ENCODE measurements at regions not wholly inside any gene's neighbourhood (a gene's known extent, or its start where the extent isn't known, plus 50 kb on each side); places are given as distances from the start of the nearest gene placed in this dataset.

DNA sequence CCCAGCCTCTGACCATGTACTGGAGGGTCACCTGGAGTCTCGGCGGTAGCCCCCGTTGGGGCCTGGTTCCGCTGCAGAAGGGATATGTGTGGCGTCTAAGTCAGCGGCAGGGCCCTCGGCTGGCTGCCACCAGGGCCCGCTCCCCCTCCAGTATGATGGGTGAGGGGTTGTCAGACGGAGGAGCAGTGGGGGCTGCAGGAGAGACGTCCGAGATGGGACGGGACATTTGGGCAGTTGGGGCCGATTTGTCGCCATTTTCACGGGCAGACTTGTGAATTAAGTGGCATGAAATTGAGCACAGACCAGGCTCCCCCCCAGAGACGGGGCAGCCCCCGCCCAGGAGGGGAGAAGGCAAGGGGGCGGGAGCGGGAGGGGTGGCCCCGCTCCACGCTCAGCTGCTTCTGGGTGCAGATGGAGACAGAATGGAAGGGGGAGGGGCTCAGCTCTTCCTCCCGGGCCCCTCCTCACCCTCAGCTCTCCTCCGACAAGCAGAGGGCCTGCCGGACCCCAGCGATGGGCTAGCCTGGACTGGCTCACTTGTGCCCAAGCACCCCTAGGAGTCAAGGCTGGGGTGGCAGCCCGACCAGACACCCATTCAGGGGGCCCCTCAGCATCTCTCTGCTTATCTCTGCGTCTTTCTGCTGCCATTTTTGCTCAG, 52.7 kb upstream of the LHX1 start:
- Histone ChIP-seq H3K27ac (ENCODE audit: low read depth, low read length) (no peak overlapping the region), H4K8ac (ENCODE audit: extremely low read depth, insufficient read depth, low read length) (peak overlapping the region; percentile 87), H3K79me1 (ENCODE audit: low read depth, low read length) (no peaks in the 10 kb centered on the region), H2BK120ac (replicated peaks; ENCODE audit: low read depth, low read length) (no peak overlapping the region), H3K18ac (ENCODE audit: extremely low read depth, low read length) (no peak overlapping the region; the same call in 1 of the 2 replicates), H3K23me2 (ENCODE audit: low read depth, low read length) (no peaks in the 10 kb centered on the region; the same call in 1 of the 2 replicates), H3K14ac (ENCODE audit: insufficient read length) (no peak overlapping the region), H4K5ac (ENCODE audit: insufficient read length, low read depth, low read length) (no peak overlapping the region), H3K4me3 (ENCODE audit: extremely low read depth in 1 of 4, insufficient read depth in 2 of 4, low read depth in 3 of 4, low read length in 4 of 4) (0 out of 8 replicates have a peak overlapping the region, but pooled peaks of 1 of the 4 experiments have one; percentile 20), H2BK20ac (ENCODE audit: low read length) (no peak overlapping the region), H3K4me1 (replicated peaks in 1 of 4; ENCODE audit: control insufficient read depth in 3 of 4, insufficient read depth in 4 of 4, low read length in 3 of 4) (peaks cover 0 to 13% (median 7%) of the 10 kb centered on the region in 4 experiments; a peak in 5 of 7 replicates), H3K9ac (replicated peaks in 1 of 4; ENCODE audit: extremely low read depth in 1 of 4, low read depth in 3 of 4, low read length in 3 of 4) (no peak overlapping the region), H3K9me3 (ENCODE audit: insufficient read depth in 2 of 2, low read depth in 1 of 2, low read length in 1 of 2) (peaks cover 6 to 7% of the 10 kb centered on the region in 2 experiments; a peak in 1 of 4 replicates), H3K79me2 (ENCODE audit: control insufficient read depth in 1 of 2, insufficient read depth in 2 of 2, low read length in 2 of 2) (no peaks in the 10 kb centered on the region), H4K91ac (replicated peaks; ENCODE audit: insufficient read length, low read length) (no peak overlapping the region), H3K56ac (replicated peaks; ENCODE audit: insufficient read length, low read depth, low read length) (no peak overlapping the region), H3K27me3 (replicated peaks in 1 of 4; ENCODE audit: control insufficient read depth in 3 of 4, extremely low read depth in 1 of 4, insufficient read depth in 3 of 4, low read length in 3 of 4) (0 out of 7 replicates have a peak, but pooled peaks cover 0 to 3% (median 0%) of the 10 kb centered on the region in 4 experiments), H3K4ac (replicated peaks; ENCODE audit: insufficient read length, low read depth, low read length) (no peak overlapping the region), H2BK5ac (ENCODE audit: low read depth, low read length) (peak overlapping the region; percentile 52; the same call in 1 of the 2 replicates), H3K36me3 (ENCODE audit: control insufficient read depth in 2 of 4, insufficient read depth in 4 of 4, low read length in 3 of 4) (no peaks in the 10 kb centered on the region), H2AK5ac (ENCODE audit: low read depth, low read length) (no peak overlapping the region), H2AFZ (ENCODE audit: low read length) (peak overlapping the region; percentile 73; the same call in 1 of the 2 replicates), H4K20me1 (replicated peaks in 1 of 2; ENCODE audit: control insufficient read depth in 1 of 2, insufficient read depth in 2 of 2, low read length in 2 of 2) (no peaks in the 10 kb centered on the region), H2BK12ac (ENCODE audit: low read depth, low read length) (0 out of 2 replicates have a peak overlapping the region, but pooled peaks have one; percentile 39), H3K23ac (ENCODE audit: insufficient read length) (no peak overlapping the region), H2BK15ac (ENCODE audit: low read length) (peak overlapping the region; percentile 46; the same call in 1 of the 2 replicates), H3K4me2 (ENCODE audit: insufficient read depth in 1 of 2, low read depth in 2 of 2, low read length in 2 of 2) (peak overlapping the region; percentile 8 to 52; a peak in 2 of 4 replicates)
- WGBS, 2 experiments (ENCODE audit: extremely low coverage in 1 of 2, insufficient coverage in 1 of 2, insufficient read length in 1 of 2, insufficient replicate concordance in 2 of 2, low coverage in 1 of 2, low lambda C conversion rate in 2 of 2, missing lambda C conversion rate in 1 of 2) = 62% methylated on average over 19 of the region's 27 CpGs; no CpG with 5 or more reads in 1 of the 2 experiments
- no peak for DNase-seq (ENCODE audit: low read depth in 1 of 2, low spot score in 2 of 2)
- POLR2A ChIA-PET (ENCODE audit: partially characterized antibody) = interaction anchor here (0.8 kb wide), 1 partner anchor 24 kb away, joined by 4 read pairs; no protein-coding TSS in a partner anchor
- TF ChIP-seq MAFK (IDR thresholded peaks at IDR 0.05; ENCODE audit: low read depth, low read length) (no peak), SIRT6 (IDR thresholded peaks at IDR 0.05; ENCODE audit: low read length) (no peak), RAD21 (IDR thresholded peaks at IDR 0.05 in 1 of 2, conservative IDR thresholded peaks at IDR 0.05 in 1 of 2; ENCODE audit: low read depth in 2 of 2, low read length in 2 of 2) (peak in 1 of 2 experiments; percentile 15; a peak in 1 of 4 replicates)
- TF ChIP-seq, protein P1, sequence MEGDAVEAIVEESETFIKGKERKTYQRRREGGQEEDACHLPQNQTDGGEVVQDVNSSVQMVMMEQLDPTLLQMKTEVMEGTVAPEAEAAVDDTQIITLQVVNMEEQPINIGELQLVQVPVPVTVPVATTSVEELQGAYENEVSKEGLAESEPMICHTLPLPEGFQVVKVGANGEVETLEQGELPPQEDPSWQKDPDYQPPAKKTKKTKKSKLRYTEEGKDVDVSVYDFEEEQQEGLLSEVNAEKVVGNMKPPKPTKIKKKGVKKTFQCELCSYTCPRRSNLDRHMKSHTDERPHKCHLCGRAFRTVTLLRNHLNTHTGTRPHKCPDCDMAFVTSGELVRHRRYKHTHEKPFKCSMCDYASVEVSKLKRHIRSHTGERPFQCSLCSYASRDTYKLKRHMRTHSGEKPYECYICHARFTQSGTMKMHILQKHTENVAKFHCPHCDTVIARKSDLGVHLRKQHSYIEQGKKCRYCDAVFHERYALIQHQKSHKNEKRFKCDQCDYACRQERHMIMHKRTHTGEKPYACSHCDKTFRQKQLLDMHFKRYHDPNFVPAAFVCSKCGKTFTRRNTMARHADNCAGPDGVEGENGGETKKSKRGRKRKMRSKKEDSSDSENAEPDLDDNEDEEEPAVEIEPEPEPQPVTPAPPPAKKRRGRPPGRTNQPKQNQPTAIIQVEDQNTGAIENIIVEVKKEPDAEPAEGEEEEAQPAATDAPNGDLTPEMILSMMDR (IDR thresholded peaks at IDR 0.05; ENCODE audit: control extremely low read depth in 1 of 3, insufficient read depth in 1 of 3, low read depth in 1 of 3, low read length in 3 of 3) = 0 out of 4 replicates have a peak, but pooled peaks of 1 of the 3 experiments have one; percentile 6
- CTCF ChIA-PET (ENCODE audit: partially characterized antibody) = no interaction called here
- FAIRE-seq = no peak
